ENCODE measurements at regions not wholly inside any gene's neighbourhood (a gene's known extent, or its start where the extent isn't known, plus 50 kb on each side); places are given as distances from the start of the nearest gene placed in this dataset.

DNA sequence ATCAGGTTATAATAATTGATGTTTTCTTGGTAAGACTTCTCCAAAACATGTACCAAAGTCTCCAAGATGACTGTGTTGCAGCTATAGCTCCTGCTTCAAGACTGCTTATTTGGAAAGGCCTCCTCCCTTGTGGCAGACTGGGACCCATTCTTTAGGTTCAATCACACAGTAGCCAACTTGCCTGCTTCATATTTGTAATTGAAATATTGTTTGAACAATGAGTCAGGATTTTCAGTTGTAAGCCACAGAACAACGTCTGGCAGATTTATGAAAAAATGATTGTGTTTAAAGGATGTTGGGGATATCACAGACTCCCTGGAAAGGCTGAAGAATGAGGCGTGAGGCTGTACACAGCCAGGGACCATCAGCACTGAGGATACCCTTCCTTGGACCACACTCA, 458.9 kb downstream of the MED10 start:
- Mint-ChIP-seq H3K27me3 (ENCODE audit: low read depth) (peaks cover 3% of the 10 kb centered on the region; the same call in 1 of the 2 replicates), H3K4me3 (no peak overlapping the region), H3K36me3 (ENCODE audit: insufficient read depth in 1 of 3, low read depth in 3 of 3) (no peaks in the 10 kb centered on the region), H3K27ac (no peak overlapping the region), H3K4me1 (no peaks in the 10 kb centered on the region), H3K9me3 (no peaks in the 10 kb centered on the region)
- H3K27ac ChIP-seq (ENCODE audit: insufficient read length, low read depth, low read length), result no peak overlapping the region
- no peak for DNase-seq
- H2BK20ac ChIP-seq (ENCODE audit: low read depth, low read length, poor library complexity, severe bottlenecking), result no peak overlapping the region
- no peak overlapping the region for H3T11ph ChIP-seq (ENCODE audit: low read length)
- no peak overlapping the region for H3K18ac ChIP-seq (ENCODE audit: insufficient read length, low read depth, low read length)
- no peak overlapping the region for H2BK12ac ChIP-seq (ENCODE audit: insufficient read length, low read depth, low read length)
- H3K27me3 ChIP-seq (ENCODE audit: insufficient read depth, low read length), result no peaks in the 10 kb centered on the region
- H3K4ac ChIP-seq (ENCODE audit: low read depth, low read length), result no peak overlapping the region
- no peak overlapping the region for H2BK15ac ChIP-seq (ENCODE audit: low read depth, low read length)
- TF ChIP-seq, protein P1, sequence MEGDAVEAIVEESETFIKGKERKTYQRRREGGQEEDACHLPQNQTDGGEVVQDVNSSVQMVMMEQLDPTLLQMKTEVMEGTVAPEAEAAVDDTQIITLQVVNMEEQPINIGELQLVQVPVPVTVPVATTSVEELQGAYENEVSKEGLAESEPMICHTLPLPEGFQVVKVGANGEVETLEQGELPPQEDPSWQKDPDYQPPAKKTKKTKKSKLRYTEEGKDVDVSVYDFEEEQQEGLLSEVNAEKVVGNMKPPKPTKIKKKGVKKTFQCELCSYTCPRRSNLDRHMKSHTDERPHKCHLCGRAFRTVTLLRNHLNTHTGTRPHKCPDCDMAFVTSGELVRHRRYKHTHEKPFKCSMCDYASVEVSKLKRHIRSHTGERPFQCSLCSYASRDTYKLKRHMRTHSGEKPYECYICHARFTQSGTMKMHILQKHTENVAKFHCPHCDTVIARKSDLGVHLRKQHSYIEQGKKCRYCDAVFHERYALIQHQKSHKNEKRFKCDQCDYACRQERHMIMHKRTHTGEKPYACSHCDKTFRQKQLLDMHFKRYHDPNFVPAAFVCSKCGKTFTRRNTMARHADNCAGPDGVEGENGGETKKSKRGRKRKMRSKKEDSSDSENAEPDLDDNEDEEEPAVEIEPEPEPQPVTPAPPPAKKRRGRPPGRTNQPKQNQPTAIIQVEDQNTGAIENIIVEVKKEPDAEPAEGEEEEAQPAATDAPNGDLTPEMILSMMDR (conservative IDR thresholded peaks at IDR 0.05), result no peak
- no peaks in the 10 kb centered on the region for H4K20me1 ChIP-seq (ENCODE audit: control insufficient read depth, insufficient read depth, insufficient read length)
- H4K5ac ChIP-seq (ENCODE audit: insufficient read length, low read depth, low read length), result no peak overlapping the region
- WGBS (ENCODE audit: extremely low coverage, insufficient read length, low lambda C conversion rate), result no CpG with 5 or more reads among the region's 2 CpGs
- no peaks in the 10 kb centered on the region for H3K79me1 ChIP-seq (ENCODE audit: insufficient read depth, low read depth, low read length, poor library complexity, severe bottlenecking)
- H2BK5ac ChIP-seq (ENCODE audit: insufficient read length, low read length), result no peak overlapping the region
- H3K4me1 ChIP-seq (ENCODE audit: insufficient read depth, low read length), result no peaks in the 10 kb centered on the region
- H3K23me2 ChIP-seq (ENCODE audit: insufficient read length, low read depth, low read length, poor library complexity, severe bottlenecking), result no peaks in the 10 kb centered on the region
- no peak overlapping the region for H3K56ac ChIP-seq (ENCODE audit: insufficient read length, low read depth, low read length)
- H3K4me2 ChIP-seq (ENCODE audit: insufficient read depth, insufficient read length, low read length), result no peak overlapping the region
- H4K8ac ChIP-seq (replicated peaks; ENCODE audit: insufficient read length, low read depth, low read length), result no peak overlapping the region
- H3K79me2 ChIP-seq (ENCODE audit: insufficient read depth, low read length), result no peaks in the 10 kb centered on the region
- H3K14ac ChIP-seq (ENCODE audit: insufficient read depth, low read length), result no peak overlapping the region
- H3K9ac ChIP-seq (ENCODE audit: extremely low read depth, insufficient read length, low read length), result no peak overlapping the region
- H3K23ac ChIP-seq (ENCODE audit: insufficient read length, low read depth, low read length), result no peak overlapping the region
- H2BK120ac ChIP-seq (ENCODE audit: low read depth, low read length, poor library complexity, severe bottlenecking), result no peak overlapping the region
- no peak overlapping the region for H4K91ac ChIP-seq (ENCODE audit: insufficient read length, low read depth, low read length)
- no peak overlapping the region for H2AK5ac ChIP-seq (ENCODE audit: insufficient read length, low read length)
- H3K9me3 ChIP-seq (ENCODE audit: control insufficient read depth, low read depth, low read length), result no peaks in the 10 kb centered on the region
- no peak overlapping the region for H2AFZ ChIP-seq (ENCODE audit: low read length)
